HG02884 (cell line): ENCODE measurements at regions not wholly inside any gene's neighbourhood (a gene's known extent, or its start where the extent isn't known, plus 50 kb on each side); places are given as distances from the start of the nearest gene placed in this dataset.
"Not testable (repeated sequence)": the region's sequence is repeated elsewhere in the genome, so short reads cannot be mapped to it uniquely, and the experiment has no call there.

Source experiments
- ATAC-seq: cut with Tn5 transposase; IDR thresholded peaks from one replicate; pipeline ENCODE4 v1.9.1; 2021; ENCODE audit warnings: mild to moderate bottlenecking, moderate library complexity; ENCODE audit not compliant: unreplicated experiment

DNA sequence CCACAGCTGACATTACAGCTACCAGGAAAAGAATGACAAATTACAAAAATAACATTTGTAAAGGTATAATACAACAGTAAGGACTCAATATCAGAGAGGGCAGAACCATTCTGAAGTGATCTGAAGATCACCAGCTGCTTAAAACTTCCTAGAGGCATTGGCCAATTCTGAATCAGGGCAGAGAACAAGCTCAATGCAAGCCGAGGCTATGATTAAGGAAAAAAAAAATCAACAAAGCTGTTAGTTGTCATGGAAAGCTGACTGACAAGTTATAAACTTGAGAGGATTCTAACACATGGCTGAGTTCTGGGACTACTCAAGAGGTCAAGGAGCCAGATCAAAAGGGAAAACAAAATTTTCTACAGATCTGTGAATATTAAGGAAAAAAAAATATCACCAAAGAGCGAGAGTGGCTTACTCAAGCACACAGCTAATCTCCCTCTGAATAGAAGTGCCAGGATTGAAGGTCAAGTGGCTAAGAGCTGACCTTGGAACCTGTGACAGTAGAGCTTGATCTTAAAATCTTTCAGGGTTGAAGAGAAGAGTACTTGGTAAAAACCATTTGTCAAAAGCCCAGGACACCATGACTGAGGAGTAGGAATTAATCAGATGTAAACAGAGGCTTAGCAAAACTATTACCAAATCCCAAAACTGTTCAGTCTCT lies 383.4 kb downstream of the USP25 start:
- ATAC-seq = no peak

DNA sequence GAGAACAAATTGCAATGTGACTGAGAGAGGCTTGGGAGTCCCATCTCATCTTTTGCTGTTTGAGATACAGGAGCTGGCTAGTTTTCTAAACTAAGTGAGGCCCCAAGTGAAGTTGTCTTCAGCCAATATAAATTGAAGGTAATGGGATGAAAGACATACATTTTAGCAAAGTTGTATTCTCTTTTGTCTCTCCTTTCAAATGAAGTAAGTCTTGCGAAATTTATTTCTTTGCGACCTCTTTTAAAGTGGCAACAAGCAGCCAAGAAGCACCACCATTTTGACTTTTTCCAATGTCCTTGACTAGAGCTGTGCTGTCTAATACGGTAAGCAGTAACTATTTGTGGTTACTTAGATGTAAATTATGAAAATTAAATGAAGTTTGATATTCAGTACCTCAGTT lies 385.7 kb downstream of the USP25 start:
- ATAC-seq = no peak

DNA sequence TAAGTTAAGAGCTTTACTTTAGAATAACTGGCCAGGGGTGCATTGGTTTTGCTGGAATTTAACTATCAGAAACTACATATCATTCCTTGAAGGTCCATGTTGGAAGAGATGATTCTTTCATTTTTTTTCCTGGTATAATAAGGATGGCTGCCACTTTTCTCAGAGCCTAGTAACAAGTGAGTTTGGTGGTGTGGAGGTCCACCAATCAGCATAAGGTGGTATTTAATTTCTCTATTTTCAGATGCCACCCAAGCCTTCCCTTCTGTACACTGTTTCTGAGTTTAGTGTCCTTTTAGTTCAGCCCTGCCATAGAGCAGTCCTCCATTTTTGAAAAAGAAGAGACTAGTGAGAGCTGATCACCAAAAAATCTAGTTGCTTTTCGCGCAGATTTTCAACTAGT lies 386.3 kb downstream of the USP25 start:
- no peak for ATAC-seq

DNA sequence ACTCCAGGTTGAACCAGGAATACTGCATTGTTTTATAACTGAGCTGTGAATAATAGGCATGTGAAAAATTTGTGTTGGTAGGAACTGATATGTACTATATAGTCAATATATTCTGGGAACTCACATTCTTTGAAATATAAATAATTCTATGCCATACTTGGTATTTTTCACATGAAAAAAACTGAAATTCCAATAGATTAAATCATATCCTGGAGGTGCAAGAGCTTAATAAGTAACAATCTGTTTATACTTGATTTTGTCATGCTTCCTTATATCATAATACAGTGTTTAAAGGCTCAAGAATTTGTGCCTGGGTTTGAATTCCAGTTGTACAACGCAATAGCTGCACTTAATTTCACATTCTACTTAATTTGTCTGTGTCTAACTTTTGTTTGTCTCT lies 387.0 kb downstream of the USP25 start:
- no peak for ATAC-seq

DNA sequence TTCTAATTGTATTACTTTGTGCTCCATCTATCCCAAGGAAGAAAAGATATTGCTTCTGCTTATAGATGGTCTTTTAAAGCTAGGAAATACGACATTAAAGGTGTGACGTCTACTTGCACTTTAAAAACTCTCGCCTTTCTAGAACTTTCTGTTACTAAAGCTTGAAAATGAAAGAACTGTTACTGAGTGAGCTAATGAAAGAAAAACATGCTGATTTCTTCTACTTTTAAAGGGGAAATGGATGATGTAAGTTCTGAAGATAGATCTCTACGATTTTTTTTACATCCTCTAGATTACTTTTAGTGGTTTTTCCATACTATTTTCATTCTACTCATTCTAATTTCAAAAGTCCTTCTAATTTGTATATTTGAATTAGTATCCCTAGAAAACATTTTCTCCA lies 387.5 kb downstream of the USP25 start:
- no peak for ATAC-seq

DNA sequence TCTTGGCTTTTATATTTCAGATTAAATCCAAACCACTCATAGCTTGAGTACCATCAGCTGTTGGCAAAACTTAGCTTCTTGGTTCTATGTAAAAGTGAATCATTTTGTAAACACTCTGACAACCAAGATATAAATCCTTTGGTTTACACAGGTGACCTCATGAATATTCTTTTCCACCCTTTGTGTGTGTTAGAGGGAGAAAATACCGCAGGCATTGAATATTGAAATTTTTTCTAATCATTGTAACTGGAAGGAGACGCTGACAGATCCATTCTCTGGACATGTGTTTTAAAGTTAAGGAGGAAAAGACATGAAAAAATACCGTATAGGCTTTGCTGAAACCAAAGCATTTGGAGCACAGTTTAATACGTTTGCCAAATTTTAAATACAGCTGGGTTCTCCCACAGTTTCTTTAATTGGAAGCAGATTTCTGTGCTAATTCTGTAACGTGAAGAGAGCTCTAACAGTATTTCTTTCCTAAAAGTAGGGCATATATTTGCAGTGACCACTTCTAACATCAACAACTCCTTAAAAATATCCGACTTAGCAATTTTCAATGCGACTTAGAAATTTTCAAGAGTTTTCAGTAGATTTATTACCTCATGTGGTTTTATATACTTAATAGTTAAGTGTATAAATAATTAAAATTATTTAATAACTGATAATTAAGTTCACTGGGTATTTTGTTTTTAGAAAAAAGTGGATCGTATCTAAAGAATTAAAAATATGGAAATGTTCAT lies 388.2 kb downstream of the USP25 start:
- no peak for ATAC-seq

DNA sequence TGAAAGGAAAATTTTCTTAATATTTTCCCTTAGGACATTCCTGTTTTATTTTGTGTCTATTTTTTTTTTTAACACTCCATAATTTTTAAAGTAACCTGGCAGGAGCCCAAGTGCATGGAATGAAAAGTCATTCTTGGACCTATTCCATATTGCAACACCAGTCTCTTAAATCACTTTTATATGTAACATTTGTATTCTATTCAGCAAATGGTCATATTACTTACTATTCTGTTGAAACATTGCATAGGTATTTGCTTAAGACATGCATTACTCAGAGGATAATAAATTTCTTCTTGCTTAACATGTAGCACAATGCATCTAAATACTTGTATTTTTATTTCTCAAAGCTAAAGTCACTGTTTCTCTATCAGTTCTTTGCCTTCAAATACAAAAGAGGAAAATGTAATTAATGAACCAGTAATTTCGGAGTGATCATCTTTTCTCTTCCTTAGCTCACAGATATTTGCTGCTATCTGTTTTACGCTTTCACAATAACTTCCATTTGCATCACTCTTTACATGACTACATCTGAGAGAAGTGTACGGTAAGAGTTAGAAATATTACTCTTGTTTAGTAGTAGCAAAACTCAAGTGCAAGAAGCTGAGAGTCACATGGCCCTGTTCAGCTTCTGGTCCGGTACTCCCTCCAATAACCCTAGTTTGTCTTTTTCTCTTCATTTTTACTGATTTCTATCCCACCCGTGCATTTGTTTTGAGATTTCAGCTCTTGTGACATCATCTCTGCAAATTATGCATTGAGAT lies 394.8 kb downstream of the USP25 start:
- ATAC-seq = no peak

DNA sequence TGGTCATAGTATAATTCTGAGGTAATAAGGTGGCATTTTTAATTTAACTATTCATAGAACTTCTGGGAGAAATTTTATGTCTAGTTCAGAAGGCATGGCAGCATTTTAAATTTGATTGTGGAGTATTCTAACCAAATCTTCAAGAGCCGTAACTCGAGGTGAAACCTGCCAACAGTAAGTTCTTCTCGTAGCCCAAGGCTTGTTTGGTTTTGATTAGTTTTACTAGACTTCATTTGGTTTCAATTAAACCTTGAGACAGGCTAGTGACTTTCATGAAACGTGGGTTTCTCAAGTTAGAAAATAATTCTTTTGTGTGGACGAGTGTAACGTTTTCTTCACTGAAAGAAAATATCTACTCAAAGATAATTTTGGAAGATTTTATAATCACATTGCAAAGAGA lies 395.5 kb downstream of the USP25 start:
- no peak for ATAC-seq

DNA sequence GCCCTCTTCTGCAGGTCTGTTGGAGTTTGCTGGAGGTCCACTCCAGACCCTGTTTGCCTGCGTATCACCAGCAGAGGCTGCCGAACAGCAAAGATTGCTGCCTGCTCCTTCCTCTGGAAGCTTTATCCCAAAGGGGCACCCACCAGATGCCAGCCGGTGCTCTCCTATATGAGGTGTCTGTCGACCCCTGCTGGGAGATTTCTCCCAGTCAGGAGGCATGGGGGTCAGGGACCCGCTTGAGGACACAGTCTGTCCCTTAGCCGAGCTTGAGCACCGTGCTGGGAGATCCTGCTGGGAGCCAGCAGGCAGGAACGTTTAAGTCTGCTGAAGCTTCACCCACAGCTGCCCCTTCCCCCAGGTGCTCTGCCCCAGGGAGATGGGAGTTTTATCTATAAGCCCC lies 402.7 kb downstream of the USP25 start:
- ATAC-seq = not testable (repeated sequence)

DNA sequence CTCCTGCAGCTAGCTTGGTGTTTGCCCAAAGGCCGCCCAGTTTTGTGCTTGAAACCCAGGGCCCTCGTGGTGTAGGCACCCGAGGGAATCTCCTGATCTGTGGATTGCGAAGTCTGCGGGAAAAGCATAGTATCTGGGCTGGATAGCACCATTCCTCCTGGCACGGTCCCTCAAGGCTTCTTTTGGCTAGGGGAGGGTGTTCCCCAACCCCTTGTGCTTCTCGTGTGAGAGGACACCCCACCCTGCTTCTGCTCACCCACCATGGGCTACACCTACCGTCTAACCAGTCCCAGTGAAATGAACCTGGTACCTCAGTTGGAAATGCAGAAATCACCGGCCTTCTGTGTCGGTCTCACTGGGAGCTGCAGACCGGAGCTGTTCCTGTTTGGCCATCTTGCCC lies 403.5 kb downstream of the USP25 start:
- ATAC-seq = no peak

DNA sequence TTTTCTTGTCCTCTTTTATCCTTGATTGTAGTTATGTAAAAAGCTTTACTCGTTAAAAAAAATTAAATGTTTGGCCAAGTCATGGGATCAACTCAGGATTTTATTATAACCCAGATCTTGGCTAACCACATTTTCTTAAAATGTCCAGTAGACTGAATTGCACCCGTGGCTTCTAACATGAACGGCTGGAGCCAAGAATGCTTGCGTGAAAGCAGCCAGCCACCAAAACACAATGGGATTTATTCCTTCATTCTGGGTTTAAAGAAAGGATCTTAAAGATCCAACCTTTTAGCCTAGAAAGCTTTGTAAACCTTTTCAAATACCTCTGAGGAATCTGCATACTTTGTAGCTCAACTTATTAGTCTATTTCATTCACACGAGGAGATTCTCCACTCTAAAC lies 404.4 kb downstream of the USP25 start:
- no peak for ATAC-seq

DNA sequence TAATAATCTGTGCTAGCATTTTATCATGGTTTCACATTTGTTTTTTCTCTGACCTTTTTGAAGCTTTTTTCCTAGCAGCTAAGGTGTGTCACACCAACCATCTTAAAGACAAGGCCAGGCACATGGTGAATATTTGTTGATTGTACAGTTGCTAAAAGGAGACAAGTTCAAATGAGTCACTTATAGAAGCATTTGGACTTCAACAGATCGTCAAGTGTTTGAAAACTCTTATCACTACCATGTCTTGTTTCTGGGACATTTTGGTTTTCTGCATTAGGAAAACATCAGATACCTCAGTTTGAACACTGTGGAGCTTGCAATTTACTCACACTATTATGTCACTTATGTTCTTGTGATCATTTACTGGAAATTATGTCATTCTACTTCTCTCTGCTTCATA lies 407.3 kb downstream of the USP25 start:
- ATAC-seq = no peak

DNA sequence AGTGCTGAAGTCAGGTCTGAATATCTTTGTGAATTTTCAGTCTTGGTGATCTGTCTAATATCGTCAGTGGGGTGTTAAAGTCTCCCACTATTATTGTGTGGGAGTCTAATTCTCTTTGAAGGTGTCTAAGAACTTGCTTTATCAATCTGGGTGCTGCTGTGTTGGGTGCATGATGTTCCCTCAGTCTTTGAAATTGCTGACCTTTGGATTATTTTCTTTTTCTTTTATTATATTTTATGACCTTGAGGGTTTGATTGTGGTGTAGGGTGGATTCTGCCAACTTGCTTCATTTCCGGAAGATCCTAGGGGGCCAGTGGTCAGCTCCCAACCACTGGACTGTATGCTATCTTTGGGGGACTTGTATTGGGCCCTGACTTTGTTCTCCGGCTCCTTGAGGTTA lies 415.3 kb downstream of the USP25 start:
- no peak for ATAC-seq

DNA sequence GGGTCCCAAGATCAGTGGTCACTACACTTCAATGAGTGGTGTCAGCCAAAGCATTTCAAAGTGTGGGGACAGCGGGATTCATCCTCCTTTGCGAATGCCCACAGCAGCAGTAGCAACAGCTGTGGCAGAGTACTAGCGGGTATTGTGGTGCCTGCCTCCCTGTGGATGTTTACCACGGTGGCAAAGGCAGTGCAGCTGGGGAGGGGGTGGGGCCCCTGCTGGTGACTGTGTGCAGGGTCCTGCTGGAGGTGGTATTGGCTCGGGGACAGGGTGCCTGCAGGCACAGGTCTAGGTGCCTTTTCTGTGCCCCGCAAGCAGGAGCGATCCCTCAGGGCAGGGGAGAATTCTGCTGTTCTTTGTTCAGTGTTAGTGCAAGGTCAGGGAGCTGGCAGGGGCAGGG lies 415.7 kb downstream of the USP25 start:
- no peak for ATAC-seq

DNA sequence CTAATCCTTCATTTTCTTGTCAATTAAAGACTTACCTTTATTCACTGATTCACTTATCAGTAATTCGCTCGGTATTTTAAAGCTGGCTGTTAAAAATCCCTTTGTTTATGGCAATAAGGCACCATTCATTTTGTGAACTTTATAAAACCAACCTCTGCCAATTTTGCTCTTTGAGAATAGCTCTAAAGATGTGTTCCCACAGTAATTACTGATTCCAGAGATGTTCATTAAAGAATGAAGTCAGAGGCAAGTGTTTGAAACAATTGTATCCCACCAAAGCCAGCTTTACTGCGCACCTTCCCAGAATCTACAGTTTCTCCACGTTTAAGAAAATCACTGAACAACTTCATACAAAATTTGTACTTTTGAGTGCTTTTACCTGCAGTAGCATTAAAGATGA lies 424.5 kb downstream of the USP25 start:
- ATAC-seq = no peak

DNA sequence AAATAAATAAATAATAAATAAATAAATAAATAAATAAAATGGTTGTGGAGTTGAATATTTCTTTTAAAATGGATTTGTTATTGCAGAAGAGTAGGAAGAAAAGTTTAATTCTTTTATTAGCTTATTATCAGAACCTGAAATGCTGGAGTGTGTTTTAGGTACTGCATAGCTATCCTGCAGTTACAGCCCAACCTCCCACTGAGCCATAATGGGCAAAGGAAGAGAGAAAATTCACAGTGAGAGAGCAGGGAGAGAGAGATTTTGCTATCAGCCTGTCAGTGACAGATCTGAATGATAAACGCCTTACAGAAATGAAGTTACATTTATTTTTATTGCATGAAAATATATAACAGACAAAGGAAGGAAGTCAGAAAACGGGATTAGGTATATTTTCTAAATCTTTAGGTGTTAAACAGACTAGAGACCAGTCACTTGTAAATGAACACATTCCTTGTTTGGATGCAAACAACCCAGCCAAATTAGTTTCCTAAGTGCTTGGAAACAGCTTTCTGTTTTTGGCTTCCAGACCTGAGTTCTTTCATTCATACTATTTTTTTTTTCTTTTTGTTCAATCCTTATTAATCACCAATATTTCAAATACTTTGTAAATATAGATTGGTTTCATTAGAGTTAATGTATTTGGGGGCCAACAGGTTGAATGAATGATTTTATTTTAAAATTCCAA lies 425.3 kb downstream of the USP25 start:
- ATAC-seq = no peak

DNA sequence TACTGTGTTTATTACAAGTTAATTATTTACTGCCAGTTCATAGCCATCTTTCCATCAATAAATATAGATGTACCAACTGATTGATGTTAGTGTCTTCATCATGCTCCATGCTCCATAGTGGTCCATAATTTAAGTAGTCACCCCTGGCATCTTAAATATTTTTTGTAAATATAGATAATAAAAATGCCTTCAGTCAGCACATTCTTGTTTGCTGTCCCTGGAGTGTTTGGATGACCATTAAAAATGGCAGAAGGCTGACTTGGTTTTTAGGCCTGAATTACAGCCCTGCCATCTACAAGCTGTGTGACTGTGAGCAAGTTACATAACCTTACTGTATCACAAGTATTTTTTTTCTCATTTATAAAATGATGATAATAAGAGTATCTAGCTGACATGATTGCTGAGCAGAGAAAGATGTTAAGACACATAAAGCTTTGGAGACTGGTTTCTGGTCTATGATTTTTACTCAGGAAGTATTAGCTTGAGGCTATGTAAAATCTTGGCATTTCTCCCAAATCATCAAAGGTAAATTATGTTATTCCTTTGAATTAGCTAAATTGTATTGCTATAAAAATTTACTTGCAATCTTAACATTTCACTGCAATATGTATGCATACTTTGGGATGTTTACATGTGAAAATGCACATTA lies 427.2 kb downstream of the USP25 start:
- no peak for ATAC-seq

DNA sequence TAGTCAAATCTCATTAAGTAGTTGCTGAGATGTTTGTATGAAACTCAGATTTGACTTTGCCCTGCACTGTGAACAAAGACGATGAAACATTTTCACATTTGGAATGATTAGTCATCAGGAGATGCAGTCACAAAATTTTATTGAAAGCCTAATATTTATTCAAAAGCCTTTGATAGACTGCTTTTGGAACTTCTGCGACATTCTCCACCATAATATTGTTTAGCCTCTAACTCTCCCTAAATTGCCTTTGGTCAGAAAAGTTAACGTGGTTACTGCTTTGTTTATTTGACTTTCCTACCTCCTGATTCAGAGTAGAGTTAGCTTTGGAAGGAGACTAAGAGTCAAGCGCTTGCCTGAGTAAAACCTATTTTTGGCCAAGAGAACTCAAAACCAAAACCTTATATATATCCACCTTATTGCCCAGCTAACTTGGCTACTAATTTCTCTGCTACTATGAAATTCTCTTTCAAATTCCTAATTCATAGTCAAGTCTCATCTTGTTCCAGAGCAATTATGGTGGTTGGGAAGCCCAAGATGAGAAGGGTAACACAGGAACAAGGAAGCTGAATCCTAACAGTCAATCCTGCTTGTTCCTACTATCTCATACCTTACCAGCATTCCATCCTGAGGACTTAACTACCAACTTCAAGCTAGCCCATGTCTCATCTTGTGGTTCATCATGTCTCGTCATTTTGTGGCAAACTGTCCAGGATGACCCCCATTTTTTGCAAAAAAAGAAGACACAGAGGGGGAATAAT lies 429.6 kb downstream of the USP25 start:
- ATAC-seq = no peak

DNA sequence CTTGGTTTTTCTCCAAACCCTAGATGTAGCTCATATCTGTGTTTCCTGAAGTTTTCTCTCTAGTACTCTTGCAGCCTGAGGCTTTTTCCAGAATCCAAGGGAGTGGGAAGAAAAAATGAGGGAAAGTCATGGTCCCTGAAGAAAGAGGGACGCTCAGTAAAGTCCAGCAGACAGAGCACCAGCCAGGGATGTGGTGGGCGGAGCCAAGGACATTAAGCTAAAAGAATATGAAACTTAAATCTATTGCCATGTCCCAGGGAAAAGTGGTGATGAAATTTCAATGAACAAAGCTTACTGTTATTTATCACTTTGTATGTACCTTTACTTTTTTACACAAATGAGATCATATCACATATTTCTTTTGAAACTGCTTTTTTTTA lies 430.2 kb downstream of the USP25 start:
- no peak for ATAC-seq

DNA sequence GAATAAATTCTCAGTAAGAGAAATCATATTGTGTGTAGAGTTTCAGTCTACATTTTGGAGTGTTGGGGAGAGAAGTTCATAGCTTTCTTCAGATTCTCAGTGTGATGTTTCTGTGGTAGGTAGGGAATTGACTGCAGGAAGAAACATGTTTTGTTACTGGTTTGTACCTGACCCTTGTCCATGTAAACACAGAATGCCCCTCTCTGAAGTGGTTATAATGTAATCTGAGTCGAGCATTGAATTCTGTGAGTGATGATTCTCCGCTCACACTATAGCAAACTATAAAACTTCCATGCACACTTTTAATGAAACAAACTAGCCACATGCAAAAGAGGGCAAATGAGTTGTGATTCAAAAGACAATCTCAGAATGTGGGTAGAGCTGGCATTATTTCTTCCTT lies 433.2 kb downstream of the USP25 start:
- ATAC-seq = no peak
